Upper lobe of right lung (tissue), 1 donor: ENCODE measurements at regions not wholly inside any gene's neighbourhood (a gene's known extent, or its start where the extent isn't known, plus 50 kb on each side); places are given as distances from the start of the nearest gene placed in this dataset.
A peak's percentile ranks its signal among the peaks of the same experiment; 100 is the strongest.

Source experiments
- ATAC-seq: fragments of 200-7000 bp; cut with Tn5 transposase; one replicate; pipeline ENCODE4 v1.9.1; 2020; ENCODE audit warnings: mild to moderate bottlenecking, moderate library complexity
- DNase-seq: peaks from one replicate; pipeline ENCODE4 v3.0.0-alpha.2; 2020
- H3K27ac ChIP-seq: fragments of 200-600 bp; one replicate; pipeline ENCODE4 v1.8.0; 2022
- H3K27me3 ChIP-seq: fragments of 200-600 bp; one replicate; pipeline ENCODE4 v1.8.0; 2022; ENCODE audit warnings: mild to moderate bottlenecking
- H3K36me3 ChIP-seq: fragments of 200-600 bp; one replicate; pipeline ENCODE4 v1.8.0; 2022
- H3K4me1 ChIP-seq: fragments of 200-600 bp; one replicate; pipeline ENCODE4 v1.8.0; 2022
- H3K4me3 ChIP-seq: fragments of 200-600 bp; one replicate; pipeline ENCODE4 v1.8.0; 2022; ENCODE audit warnings: mild to moderate bottlenecking
- H3K9me3 ChIP-seq: fragments of 200-600 bp; one replicate; pipeline ENCODE4 v1.8.0; 2022
- CTCF ChIP-seq: fragments of 200-600 bp; IDR thresholded peaks from one replicate; pipeline ENCODE4 v1.8.0; 2022; ENCODE audit warnings: antibody characterized with exemption
- intact Hi-C: fragments of 100-400 bp; cut with DNase I; formaldehyde crosslinking; loops from one replicate; pipeline ENCODE4 v1.11.0; 2022
- donor health status: DM: no; HTN: yes; CAD: no; lungs with severe emphysema.

- Histone ChIP-seq H3K9me3 (no peaks in the 10 kb centered on the region), H3K27ac (no peak overlapping the region), H3K4me3 (no peak overlapping the region), H3K27me3 (no peaks in the 10 kb centered on the region), H3K36me3 (peaks cover 7% of the 10 kb centered on the region), H3K4me1 (no peaks in the 10 kb centered on the region)
- ATAC-seq (no peak), DNase-seq (no peak)
- intact Hi-C loops = no loop called here
- peak; percentile 34 for TF ChIP-seq CTCF
Observed at GRCh38 chr19:5225486-5226345, 114.9 kb downstream of the PTPRS start.

GRCh38 chr19:5224480-5224879 lies 116.1 kb downstream of the PTPRS start:
- TF ChIP-seq CTCF = no peak
- H3K27ac ChIP-seq = no peak overlapping the region
- ATAC-seq (no peak), DNase-seq (no peak)
- no peaks in the 10 kb centered on the region for H3K27me3 ChIP-seq
- intact Hi-C loops = no loop called here
- no peak overlapping the region for H3K4me3 ChIP-seq
- peaks cover 19% of the 10 kb centered on the region for H3K36me3 ChIP-seq
- no peaks in the 10 kb centered on the region for H3K4me1 ChIP-seq
- H3K9me3 ChIP-seq = no peaks in the 10 kb centered on the region

GRCh38 chr19:5222821-5223321 lies 117.7 kb downstream of the PTPRS start:
- H3K27ac ChIP-seq = no peak overlapping the region
- H3K4me3 ChIP-seq = no peak overlapping the region
- no peak for DNase-seq
- H3K36me3 ChIP-seq = peaks cover 33% of the 10 kb centered on the region
- H3K4me1 ChIP-seq = no peaks in the 10 kb centered on the region
- intact Hi-C loops = no loop called here
- H3K27me3 ChIP-seq = no peaks in the 10 kb centered on the region
- TF ChIP-seq CTCF = no peak
- ATAC-seq = no peak
- H3K9me3 ChIP-seq = no peaks in the 10 kb centered on the region

GRCh38 chr19:5222178-5222577 lies 118.4 kb downstream of the PTPRS start:
- Histone ChIP-seq H3K27ac (no peak overlapping the region), H3K36me3 (peaks cover 35% of the 10 kb centered on the region), H3K27me3 (no peaks in the 10 kb centered on the region), H3K4me1 (no peaks in the 10 kb centered on the region), H3K4me3 (no peak overlapping the region), H3K9me3 (no peaks in the 10 kb centered on the region)
- ATAC-seq (no peak), DNase-seq (no peak)
- TF ChIP-seq CTCF = no peak
- intact Hi-C loops = no loop called here

GRCh38 chr19:5220866-5221265 lies 119.7 kb downstream of the PTPRS start:
- intact Hi-C loops = no loop called here
- no peak overlapping the region for H3K27ac ChIP-seq
- H3K27me3 ChIP-seq = no peaks in the 10 kb centered on the region
- TF ChIP-seq CTCF = no peak
- no peak overlapping the region for H3K4me3 ChIP-seq
- DNase-seq = no peak
- ATAC-seq = no peak
- H3K9me3 ChIP-seq = no peaks in the 10 kb centered on the region
- H3K36me3 ChIP-seq = peaks cover 35% of the 10 kb centered on the region
- H3K4me1 ChIP-seq = no peaks in the 10 kb centered on the region
